Panc1 (cell line): ENCODE measurements at regions not wholly inside any gene's neighbourhood (a gene's known extent, or its start where the extent isn't known, plus 50 kb on each side); places are given as distances from the start of the nearest gene placed in this dataset.

Experiments
- ATAC-seq: fragments of 200-7000 bp; cut with Tn5 transposase; 2 replicates; pipeline ENCODE4 v1.9.1; 2020; ENCODE audit warnings: mild to moderate bottlenecking, moderate library complexity
- BruUV-seq: library from RNA; stranded (reverse); fragments of 400-500 nt; replicated peaks from 2 replicates; lab custom pipeline; 2021; lab: Mats Ljungman, UMichigan
- CTCF ChIA-PET: fragments of 300-600 bp; sonication (Branson Sonifier 250); formaldehyde crosslinking; loops from one replicate; lab custom pipeline; 2022; ENCODE audit warnings: antibody characterized with exemption; lab: Charles Lee
- POLR2A ChIA-PET: fragments of 300-600 bp; sonication (Branson Sonifier 250); formaldehyde crosslinking; loops from one replicate; lab custom pipeline; 2022; ENCODE audit warnings: antibody characterized with exemption; lab: Charles Lee
- DNase-seq: peaks from one replicate; pipeline ENCODE4 v3.0.0-alpha.2; 2010; ENCODE audit warnings: low read depth, low spot score
- H3K27ac ChIP-seq: 2 replicates; pipeline ENCODE4 v1.5.1; 2011; ENCODE audit warnings: mild to moderate bottlenecking, low read length, inconsistent platforms
- H3K27me3 ChIP-seq: fragments of 200-500 bp; sonication (Bioruptor generic); 2 replicates; pipeline ENCODE4 v1.6.0; 2014; ENCODE audit warnings: low read length, inconsistent platforms; ENCODE audit not compliant: control insufficient read depth, insufficient read depth
- H3K36me3 ChIP-seq: fragments of 200-500 bp; sonication (Bioruptor generic); 2 replicates; pipeline ENCODE4 v1.5.1; 2014; ENCODE audit warnings: inconsistent platforms, mild to moderate bottlenecking, low read length, moderate library complexity; ENCODE audit not compliant: control insufficient read depth, insufficient read depth
- H3K4me1 ChIP-seq: 2 replicates; pipeline ENCODE4 v1.5.1; 2011; ENCODE audit warnings: inconsistent platforms, mild to moderate bottlenecking, low read length, moderate library complexity; ENCODE audit not compliant: control insufficient read depth, insufficient read depth
- H3K4me3 ChIP-seq, 2 experiments: 2 replicates each; pipeline ENCODE4 v1.5.1; 2011 to 2012; ENCODE audit warnings: low read depth in 2 of 2, low read length in 2 of 2, mild to moderate bottlenecking in 2 of 2, inconsistent platforms in 1 of 2, moderate library complexity in 1 of 2
- H3K9me3 ChIP-seq: fragments of 200-500 bp; sonication (Bioruptor generic); 2 replicates; pipeline ENCODE4 v1.5.1; 2014; ENCODE audit warnings: low read depth, mild to moderate bottlenecking, inconsistent platforms, low read length, moderate library complexity; ENCODE audit not compliant: control insufficient read depth, insufficient read depth
- POLR2AphosphoS5 ChIP-seq: IDR thresholded peaks from 2 replicates; pipeline ENCODE4 v1.6.1; 2012; ENCODE audit warnings: mild to moderate bottlenecking, low read depth, low read length, moderate library complexity
- SIN3A ChIP-seq: IDR thresholded peaks from 2 replicates; pipeline ENCODE4 v1.6.1; 2012; ENCODE audit warnings: low read depth, mild to moderate bottlenecking, low read length, moderate library complexity, borderline replicate concordance; ENCODE audit not compliant: insufficient read depth
- TCF7L2 ChIP-seq: IDR thresholded peaks from 2 replicates; pipeline ENCODE4 v1.6.1; 2011; ENCODE audit warnings: mild to moderate bottlenecking, low read depth, low read length, inconsistent platforms
- in situ Hi-C: cut with HindIII; loops from 2 replicates; pipeline ENCODE4 v1.10.0; 2016; ENCODE audit warnings: low sequenced_read_pairs, low pct_unique_long_range_greater_than_20kb
- intact Hi-C: fragments of 100-400 bp; cut with micrococcal nuclease; formaldehyde crosslinking; loops from one replicate; pipeline ENCODE4 v1.10.0; 2022; ENCODE audit not compliant: unreplicated experiment
- TF ChIP-seq, protein P1 (sequence below), 2 experiments: IDR thresholded peaks; 2 replicates each; pipeline ENCODE4 v1.6.1; 2011 to 2012; ENCODE audit warnings: low read depth in 2 of 2, control low read depth in 1 of 2, low read length in 1 of 2, mild to moderate bottlenecking in 1 of 2, moderate library complexity in 1 of 2; ENCODE audit not compliant: insufficient read depth in 1 of 2
- TF ChIP-seq, protein P2 (sequence below): fragments of 450-650 bp; IDR thresholded peaks from 2 replicates; pipeline ENCODE4 v1.5.1; 2017; ENCODE audit warnings: mild to moderate bottlenecking

DNA sequence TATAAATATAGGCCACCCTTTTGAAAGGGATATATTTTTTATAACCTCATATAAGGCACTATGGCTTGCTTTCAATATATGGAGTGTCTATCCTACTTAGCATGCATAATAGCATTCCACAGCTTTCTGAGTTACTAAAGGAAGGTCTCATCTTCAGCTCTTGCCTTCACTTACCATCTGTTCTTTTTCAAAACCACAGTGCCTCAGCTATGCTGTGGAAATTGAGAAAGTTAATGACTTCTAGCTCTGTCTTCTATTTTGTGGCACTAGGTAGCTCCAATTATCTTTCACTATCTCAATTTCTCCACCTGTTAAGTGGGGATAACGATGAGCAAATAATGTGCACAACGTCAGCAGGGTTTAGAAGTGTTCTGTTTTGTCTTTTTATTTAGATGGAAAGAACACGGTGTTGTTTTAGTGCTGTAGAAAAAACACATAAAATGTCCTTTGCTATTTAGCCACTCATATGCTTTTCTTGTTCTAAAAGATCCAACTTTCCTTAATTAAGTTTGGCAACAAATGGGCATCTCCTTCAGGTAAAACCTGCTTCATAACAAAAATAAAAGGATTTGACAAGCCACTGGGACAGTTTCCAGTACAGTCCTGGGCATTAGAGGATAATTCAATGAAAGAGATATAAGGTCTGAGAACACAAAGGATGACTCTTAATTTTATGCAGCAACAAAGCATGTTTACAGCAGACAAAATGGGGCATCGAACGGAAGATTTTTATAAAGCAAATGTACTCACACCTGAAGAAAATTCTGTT, 462.0 kb upstream of the SYT1 start:
- in situ Hi-C loops: no loop called here
- ChIA-PET CTCF (no interaction called here), POLR2A (no interaction called here)
- no peaks in the 10 kb centered on the region for H3K4me1 ChIP-seq
- no peaks in the 10 kb centered on the region for H3K36me3 ChIP-seq
- TF ChIP-seq TCF7L2 (no peak), SIN3A (no peak), POLR2AphosphoS5 (no peak)
- TF ChIP-seq, protein P1, sequence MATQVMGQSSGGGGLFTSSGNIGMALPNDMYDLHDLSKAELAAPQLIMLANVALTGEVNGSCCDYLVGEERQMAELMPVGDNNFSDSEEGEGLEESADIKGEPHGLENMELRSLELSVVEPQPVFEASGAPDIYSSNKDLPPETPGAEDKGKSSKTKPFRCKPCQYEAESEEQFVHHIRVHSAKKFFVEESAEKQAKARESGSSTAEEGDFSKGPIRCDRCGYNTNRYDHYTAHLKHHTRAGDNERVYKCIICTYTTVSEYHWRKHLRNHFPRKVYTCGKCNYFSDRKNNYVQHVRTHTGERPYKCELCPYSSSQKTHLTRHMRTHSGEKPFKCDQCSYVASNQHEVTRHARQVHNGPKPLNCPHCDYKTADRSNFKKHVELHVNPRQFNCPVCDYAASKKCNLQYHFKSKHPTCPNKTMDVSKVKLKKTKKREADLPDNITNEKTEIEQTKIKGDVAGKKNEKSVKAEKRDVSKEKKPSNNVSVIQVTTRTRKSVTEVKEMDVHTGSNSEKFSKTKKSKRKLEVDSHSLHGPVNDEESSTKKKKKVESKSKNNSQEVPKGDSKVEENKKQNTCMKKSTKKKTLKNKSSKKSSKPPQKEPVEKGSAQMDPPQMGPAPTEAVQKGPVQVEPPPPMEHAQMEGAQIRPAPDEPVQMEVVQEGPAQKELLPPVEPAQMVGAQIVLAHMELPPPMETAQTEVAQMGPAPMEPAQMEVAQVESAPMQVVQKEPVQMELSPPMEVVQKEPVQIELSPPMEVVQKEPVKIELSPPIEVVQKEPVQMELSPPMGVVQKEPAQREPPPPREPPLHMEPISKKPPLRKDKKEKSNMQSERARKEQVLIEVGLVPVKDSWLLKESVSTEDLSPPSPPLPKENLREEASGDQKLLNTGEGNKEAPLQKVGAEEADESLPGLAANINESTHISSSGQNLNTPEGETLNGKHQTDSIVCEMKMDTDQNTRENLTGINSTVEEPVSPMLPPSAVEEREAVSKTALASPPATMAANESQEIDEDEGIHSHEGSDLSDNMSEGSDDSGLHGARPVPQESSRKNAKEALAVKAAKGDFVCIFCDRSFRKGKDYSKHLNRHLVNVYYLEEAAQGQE (IDR thresholded peaks at IDR 0.05; ENCODE audit: insufficient read depth in 1 of 2, low read depth in 2 of 2, low read length in 1 of 2): no peak
- TF ChIP-seq, protein P2, sequence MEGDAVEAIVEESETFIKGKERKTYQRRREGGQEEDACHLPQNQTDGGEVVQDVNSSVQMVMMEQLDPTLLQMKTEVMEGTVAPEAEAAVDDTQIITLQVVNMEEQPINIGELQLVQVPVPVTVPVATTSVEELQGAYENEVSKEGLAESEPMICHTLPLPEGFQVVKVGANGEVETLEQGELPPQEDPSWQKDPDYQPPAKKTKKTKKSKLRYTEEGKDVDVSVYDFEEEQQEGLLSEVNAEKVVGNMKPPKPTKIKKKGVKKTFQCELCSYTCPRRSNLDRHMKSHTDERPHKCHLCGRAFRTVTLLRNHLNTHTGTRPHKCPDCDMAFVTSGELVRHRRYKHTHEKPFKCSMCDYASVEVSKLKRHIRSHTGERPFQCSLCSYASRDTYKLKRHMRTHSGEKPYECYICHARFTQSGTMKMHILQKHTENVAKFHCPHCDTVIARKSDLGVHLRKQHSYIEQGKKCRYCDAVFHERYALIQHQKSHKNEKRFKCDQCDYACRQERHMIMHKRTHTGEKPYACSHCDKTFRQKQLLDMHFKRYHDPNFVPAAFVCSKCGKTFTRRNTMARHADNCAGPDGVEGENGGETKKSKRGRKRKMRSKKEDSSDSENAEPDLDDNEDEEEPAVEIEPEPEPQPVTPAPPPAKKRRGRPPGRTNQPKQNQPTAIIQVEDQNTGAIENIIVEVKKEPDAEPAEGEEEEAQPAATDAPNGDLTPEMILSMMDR: no peak
- H3K27ac ChIP-seq: no peak overlapping the region
- H3K9me3 ChIP-seq: no peaks in the 10 kb centered on the region
- no peak for ATAC-seq
- no peaks in the 10 kb centered on the region for H3K27me3 ChIP-seq
- BruUV-seq: no TSS peak
- no peak overlapping the region for H3K4me3 ChIP-seq
- intact Hi-C loops: no loop called here
- no peak for DNase-seq

GRCh38 chr12:78403136-78403535, 461.4 kb upstream of the SYT1 start:
- no peaks in the 10 kb centered on the region for H3K27me3 ChIP-seq
- H3K4me1 ChIP-seq: no peaks in the 10 kb centered on the region
- no TSS peak for BruUV-seq
- H3K4me3 ChIP-seq: no peak overlapping the region
- in situ Hi-C loops (no loop called here), intact Hi-C loops (no loop called here)
- no peaks in the 10 kb centered on the region for H3K9me3 ChIP-seq
- H3K27ac ChIP-seq: no peak overlapping the region
- ATAC-seq (no peak), DNase-seq (no peak)
- no peaks in the 10 kb centered on the region for H3K36me3 ChIP-seq
- CTCF ChIA-PET: no interaction called here
- TF ChIP-seq, protein P1 (IDR thresholded peaks at IDR 0.05; ENCODE audit: insufficient read depth in 1 of 2, low read depth in 2 of 2, low read length in 1 of 2): no peak
- TF ChIP-seq SIN3A (no peak), POLR2AphosphoS5 (no peak), TCF7L2 (no peak)
- TF ChIP-seq, protein P2: no peak
- POLR2A ChIA-PET: no interaction called here
